Smooth muscle cell (in vitro differentiated cells): ENCODE measurements at regions not wholly inside any gene's neighbourhood (a gene's known extent, or its start where the extent isn't known, plus 50 kb on each side); places are given as distances from the start of the nearest gene placed in this dataset.

Experiments used
- DNase-seq: peaks from one replicate; lab custom pipeline; 2025; ENCODE audit not compliant: unreplicated experiment; lab: John Stamatoyannopoulos, UW
- H2AFZ ChIP-seq: fragments of 200-600 bp; sonication (generic); 2 replicates; pipeline ENCODE4 v1.6.0; 2016; ENCODE audit warnings: antibody characterized with exemption, low read depth, mild to moderate bottlenecking
- H3F3A ChIP-seq: fragments of 200-600 bp; sonication (generic); 2 replicates; pipeline ENCODE4 v1.6.0; 2017; ENCODE audit warnings: antibody characterized with exemption, low read depth
- H3K27ac ChIP-seq: fragments of 200-600 bp; sonication (generic); 2 replicates; pipeline ENCODE4 v1.5.1; 2016; ENCODE audit warnings: low read depth, mild to moderate bottlenecking
- H3K27me3 ChIP-seq: fragments of 200-600 bp; sonication (generic); 2 replicates; pipeline ENCODE4 v1.6.1; 2016; ENCODE audit warnings: low read depth, mild to moderate bottlenecking
- H3K36me3 ChIP-seq: fragments of 200-600 bp; sonication (generic); 2 replicates; pipeline ENCODE4 v1.5.1; 2016; ENCODE audit warnings: low read depth
- H3K4me1 ChIP-seq: fragments of 200-600 bp; sonication (generic); 2 replicates; pipeline ENCODE4 v1.5.1; 2016; ENCODE audit warnings: low read depth
- H3K4me2 ChIP-seq: fragments of 200-600 bp; sonication (generic); 2 replicates; pipeline ENCODE4 v1.6.0; 2016; ENCODE audit warnings: mild to moderate bottlenecking
- H3K4me3 ChIP-seq: fragments of 200-600 bp; sonication (generic); 2 replicates; pipeline ENCODE4 v1.5.1; 2016; ENCODE audit warnings: mild to moderate bottlenecking
- H3K79me2 ChIP-seq: fragments of 200-600 bp; sonication (generic); 2 replicates; pipeline ENCODE4 v1.6.0; 2016; ENCODE audit warnings: low read depth, mild to moderate bottlenecking
- H3K9ac ChIP-seq: fragments of 200-600 bp; sonication (generic); 2 replicates; pipeline ENCODE4 v1.6.0; 2016; ENCODE audit warnings: low read depth
- H3K9me3 ChIP-seq: fragments of 200-600 bp; sonication (generic); replicated peaks from 2 replicates; pipeline ENCODE4 v1.5.1; 2016; ENCODE audit warnings: low read depth
- H4K20me1 ChIP-seq: fragments of 200-600 bp; sonication (generic); 2 replicates; pipeline ENCODE4 v1.6.0; 2016; ENCODE audit warnings: low read depth
- CTCF ChIP-seq: fragments of 200-600 bp; sonication (generic); IDR thresholded peaks from 2 replicates; pipeline ENCODE4 v1.5.1; 2017; ENCODE audit warnings: borderline replicate concordance, mild to moderate bottlenecking, antibody characterized with exemption; ENCODE audit not compliant: insufficient read depth, poor library complexity, severe bottlenecking
- WGBS: methylation state at CpG from one replicate; pipeline ENCODE4 v1.1.7; 2016; ENCODE audit warnings: low lambda C conversion rate; 5-methylcytosine and 5-hydroxymethylcytosine counted together

GRCh38 chr1:70707214-70707613, 296.1 kb downstream of the CTH start:
- H3K9me3 ChIP-seq, result no peaks in the 10 kb centered on the region
- peak overlapping the region; percentile 81 for H3K4me2 ChIP-seq
- H3K4me1 ChIP-seq, result no peaks in the 10 kb centered on the region
- no peak for TF ChIP-seq CTCF
- H3K4me3 ChIP-seq, result peak overlapping the region; percentile 46
- H2AFZ ChIP-seq, result peak overlapping the region; percentile 95
- no peaks in the 10 kb centered on the region for H4K20me1 ChIP-seq
- no peaks in the 10 kb centered on the region for H3K79me2 ChIP-seq
- no peak overlapping the region for H3K9ac ChIP-seq
- no peaks in the 10 kb centered on the region for H3K36me3 ChIP-seq
- no peak overlapping the region for H3K27ac ChIP-seq
- H3F3A ChIP-seq, result no peaks in the 10 kb centered on the region
- H3K27me3 ChIP-seq, result peaks cover 3% of the 10 kb centered on the region
- DNase-seq, result no peak

DNA sequence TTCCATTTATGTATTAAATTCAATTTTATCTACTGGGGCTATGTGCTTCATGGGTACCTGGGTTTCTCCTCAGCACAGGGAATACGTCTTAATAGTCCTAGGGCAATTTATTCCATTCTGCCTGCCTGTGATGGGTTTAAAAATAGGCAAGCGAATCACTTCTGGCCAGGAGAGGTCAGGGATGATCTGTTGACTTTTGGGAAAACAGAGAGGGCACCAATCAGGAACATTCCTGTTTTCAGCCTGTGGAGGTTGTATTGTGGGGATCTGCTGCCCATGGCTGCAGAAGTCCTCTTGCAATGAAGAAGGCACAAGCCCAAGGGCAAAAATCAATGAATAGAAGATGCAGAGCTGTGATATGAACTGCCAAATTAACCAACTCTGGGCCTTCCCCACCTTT, 303.1 kb downstream of the CTH start:
- Histone ChIP-seq H3K27me3 (no peaks in the 10 kb centered on the region), H2AFZ (no peak overlapping the region), H4K20me1 (no peaks in the 10 kb centered on the region), H3K4me3 (no peak overlapping the region), H3K4me2 (no peak overlapping the region), H3K9me3 (no peaks in the 10 kb centered on the region), H3F3A (no peaks in the 10 kb centered on the region), H3K36me3 (no peaks in the 10 kb centered on the region), H3K9ac (no peak overlapping the region), H3K4me1 (no peaks in the 10 kb centered on the region), H3K79me2 (no peaks in the 10 kb centered on the region), H3K27ac (no peak overlapping the region)
- no peak for DNase-seq
- no peak for TF ChIP-seq CTCF
- 67% methylated on average over 2 of the region's 2 CpGs for WGBS

DNA sequence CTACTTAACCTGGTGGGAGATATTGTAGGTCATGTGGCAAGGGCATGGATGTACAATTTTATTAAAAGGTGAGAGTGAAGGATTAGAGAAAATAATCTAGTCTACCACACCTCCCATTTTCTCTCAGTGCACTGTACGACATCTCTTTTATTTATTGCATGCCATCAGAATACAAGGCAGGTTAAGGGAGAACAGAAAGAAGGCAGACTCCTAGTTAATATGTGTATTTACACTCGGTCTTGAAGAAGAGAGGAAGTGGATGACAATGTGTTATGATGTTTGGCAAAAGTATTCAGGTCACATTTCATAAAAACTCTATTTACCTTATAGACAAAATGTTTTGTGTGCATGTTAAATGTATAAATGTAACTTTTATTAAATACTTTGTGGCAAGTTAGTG, 306.1 kb downstream of the CTH start:
- no peak for DNase-seq
- Histone ChIP-seq H3K4me2 (no peak overlapping the region), H3K79me2 (no peaks in the 10 kb centered on the region), H3F3A (no peaks in the 10 kb centered on the region), H3K27ac (no peak overlapping the region), H3K4me3 (no peak overlapping the region), H3K9ac (no peak overlapping the region), H3K36me3 (no peaks in the 10 kb centered on the region), H3K9me3 (no peaks in the 10 kb centered on the region), H3K27me3 (no peaks in the 10 kb centered on the region), H2AFZ (no peak overlapping the region), H4K20me1 (no peaks in the 10 kb centered on the region), H3K4me1 (no peaks in the 10 kb centered on the region)
- 85% methylated on average over 2 of the region's 2 CpGs for WGBS
- no peak for TF ChIP-seq CTCF

GRCh38 chr1:70717656-70718055, 306.6 kb downstream of the CTH start:
- Histone ChIP-seq H3F3A (no peaks in the 10 kb centered on the region), H4K20me1 (no peaks in the 10 kb centered on the region), H3K4me3 (no peak overlapping the region), H3K27ac (no peak overlapping the region), H3K27me3 (no peaks in the 10 kb centered on the region), H3K79me2 (no peaks in the 10 kb centered on the region), H3K4me2 (no peak overlapping the region), H2AFZ (no peak overlapping the region), H3K4me1 (no peaks in the 10 kb centered on the region), H3K9me3 (no peaks in the 10 kb centered on the region), H3K36me3 (no peaks in the 10 kb centered on the region), H3K9ac (no peak overlapping the region)
- TF ChIP-seq CTCF, result no peak
- DNase-seq, result no peak
- WGBS, result 78% methylated on average over 1 of the region's 1 CpG
